ENCODE measurements at regions not wholly inside any gene's neighbourhood (a gene's known extent, or its start where the extent isn't known, plus 50 kb on each side); places are given as distances from the start of the nearest gene placed in this dataset.
"Not testable (repeated sequence)": the region's sequence is repeated elsewhere in the genome, so short reads cannot be mapped to it uniquely, and the experiment has no call there.

DNA sequence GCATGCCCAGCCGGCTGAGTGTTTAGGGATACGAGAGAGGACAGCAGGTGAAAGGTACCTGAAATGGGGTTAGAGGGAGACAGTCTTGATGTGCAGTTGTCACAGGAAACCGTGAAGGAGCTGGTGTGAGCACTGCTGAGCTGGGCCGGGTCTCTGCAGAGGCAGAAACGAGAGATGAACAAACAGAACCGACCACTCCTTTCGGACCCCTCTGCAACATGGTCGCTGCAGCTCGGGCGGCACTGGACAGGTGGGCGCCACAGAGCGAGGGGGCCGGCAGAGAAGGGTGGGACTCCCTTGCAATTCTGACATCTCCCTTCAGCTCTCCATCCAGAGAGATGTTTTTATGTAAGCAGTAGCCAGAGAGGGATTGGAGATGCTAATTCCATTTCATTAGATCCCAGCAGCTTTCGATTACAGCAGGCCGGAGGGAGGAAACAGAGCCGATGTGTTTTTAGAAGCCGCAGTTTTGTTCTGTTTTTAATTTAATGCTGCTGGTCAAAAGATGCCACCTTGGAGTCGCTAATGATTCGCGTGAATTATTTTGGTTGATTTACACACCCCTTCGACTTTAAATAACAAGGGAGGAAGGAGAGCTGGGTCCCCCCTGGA is 86.3 kb upstream of the RPL38 start:
- no peak for DNase-seq (ENCODE audit: low spot score)

DNA sequence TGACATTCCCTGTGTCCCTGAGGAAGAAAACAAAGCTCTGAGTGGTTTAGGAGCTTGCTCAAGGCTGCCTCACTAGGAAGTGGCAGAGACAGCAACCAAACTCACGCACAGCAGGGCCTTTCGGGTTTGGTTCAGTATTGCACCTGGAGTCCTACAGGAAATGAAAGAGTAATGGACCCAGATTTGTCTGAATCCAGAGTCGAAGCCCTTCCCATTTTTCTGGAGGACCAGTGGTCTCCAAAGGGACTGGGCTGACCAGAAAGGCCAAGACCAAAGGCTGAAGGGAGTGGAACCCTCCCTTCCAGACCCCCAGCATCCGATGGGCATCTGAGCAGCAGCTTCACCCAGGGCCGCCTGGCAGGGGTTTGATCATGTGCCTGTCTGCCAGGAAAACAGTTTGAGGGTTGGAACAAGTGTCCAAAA is 85.5 kb upstream of the RPL38 start:
- DNase-seq (ENCODE audit: low spot score): no peak

GRCh38 chr17:74118504-74118903 is 85.0 kb upstream of the RPL38 start:
- no peak for DNase-seq (ENCODE audit: low spot score)

- DNase-seq (ENCODE audit: low spot score): no peak
Measured at GRCh38 chr17:74119049-74119580, 84.4 kb upstream of the RPL38 start.

DNA sequence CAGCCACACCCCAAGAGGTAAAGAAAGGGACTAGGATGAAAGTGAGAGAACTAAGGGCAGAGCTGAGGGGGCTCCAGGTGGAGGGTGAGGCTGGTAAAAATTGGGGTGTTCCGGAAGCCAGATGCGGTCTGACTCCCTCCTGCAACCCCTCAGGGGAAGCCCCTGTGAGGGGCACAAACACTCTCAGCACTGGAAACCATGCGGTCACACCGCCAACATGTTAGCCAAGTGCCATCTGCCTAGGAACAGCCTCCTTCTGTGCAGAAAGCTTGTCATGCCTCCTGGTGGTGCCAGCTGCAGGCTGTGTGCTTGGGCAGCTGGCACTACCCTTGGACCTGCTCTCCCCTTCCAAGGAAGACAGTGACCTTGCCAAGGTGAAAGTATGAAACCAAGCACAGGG is 83.5 kb upstream of the RPL38 start:
- DNase-seq (ENCODE audit: low spot score): no peak

DNA sequence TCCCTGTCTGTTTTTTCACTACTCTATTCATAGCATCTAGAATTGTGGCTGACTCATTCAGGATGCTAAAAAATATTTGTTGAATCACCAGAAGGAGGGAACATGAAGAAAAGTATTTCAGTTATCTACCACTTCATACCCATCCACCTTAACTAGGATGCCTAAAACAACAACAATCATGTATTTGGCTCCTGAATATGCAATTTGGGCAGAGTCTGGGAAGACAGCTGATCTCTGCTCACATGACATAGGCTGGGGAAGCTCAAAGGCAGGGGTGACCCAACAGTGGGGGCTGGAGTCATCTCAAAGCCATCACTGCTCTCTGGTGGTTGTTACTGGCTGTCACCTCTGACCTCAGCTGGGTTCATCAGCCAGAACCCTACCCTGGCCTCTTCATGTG is 80.1 kb upstream of the RPL38 start:
- no peak for DNase-seq (ENCODE audit: low spot score)

- no peak for DNase-seq (ENCODE audit: low spot score)
Measured at GRCh38 chr17:74123866-74124444, 79.5 kb upstream of the RPL38 start.

DNA sequence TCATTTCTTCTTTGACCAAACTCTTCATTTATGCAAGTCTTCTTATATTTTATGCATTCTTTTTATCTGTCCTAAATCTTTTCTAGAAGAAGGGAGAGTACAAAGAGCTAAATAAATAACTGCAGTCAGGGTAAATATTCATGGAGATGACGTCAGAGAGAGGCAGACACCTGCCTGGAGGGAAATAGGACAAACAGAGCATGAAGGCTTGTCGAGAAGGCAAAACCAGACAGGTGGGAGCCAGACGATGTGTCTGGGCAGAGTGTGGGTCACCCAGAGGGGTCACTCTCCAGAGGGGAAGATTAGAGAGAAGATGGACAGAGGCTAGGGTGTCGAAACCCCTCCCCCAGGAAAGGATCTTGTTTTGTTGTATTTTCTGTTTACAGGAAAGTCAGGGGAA is 78.3 kb upstream of the RPL38 start:
- no peak for DNase-seq (ENCODE audit: low spot score)

- no peak for DNase-seq (ENCODE audit: low spot score)
Measured at GRCh38 chr17:74126179-74126900, 77.1 kb upstream of the RPL38 start.

- no peak for DNase-seq (ENCODE audit: low spot score)
Measured at GRCh38 chr17:74126959-74127358, 76.5 kb upstream of the RPL38 start.

DNA sequence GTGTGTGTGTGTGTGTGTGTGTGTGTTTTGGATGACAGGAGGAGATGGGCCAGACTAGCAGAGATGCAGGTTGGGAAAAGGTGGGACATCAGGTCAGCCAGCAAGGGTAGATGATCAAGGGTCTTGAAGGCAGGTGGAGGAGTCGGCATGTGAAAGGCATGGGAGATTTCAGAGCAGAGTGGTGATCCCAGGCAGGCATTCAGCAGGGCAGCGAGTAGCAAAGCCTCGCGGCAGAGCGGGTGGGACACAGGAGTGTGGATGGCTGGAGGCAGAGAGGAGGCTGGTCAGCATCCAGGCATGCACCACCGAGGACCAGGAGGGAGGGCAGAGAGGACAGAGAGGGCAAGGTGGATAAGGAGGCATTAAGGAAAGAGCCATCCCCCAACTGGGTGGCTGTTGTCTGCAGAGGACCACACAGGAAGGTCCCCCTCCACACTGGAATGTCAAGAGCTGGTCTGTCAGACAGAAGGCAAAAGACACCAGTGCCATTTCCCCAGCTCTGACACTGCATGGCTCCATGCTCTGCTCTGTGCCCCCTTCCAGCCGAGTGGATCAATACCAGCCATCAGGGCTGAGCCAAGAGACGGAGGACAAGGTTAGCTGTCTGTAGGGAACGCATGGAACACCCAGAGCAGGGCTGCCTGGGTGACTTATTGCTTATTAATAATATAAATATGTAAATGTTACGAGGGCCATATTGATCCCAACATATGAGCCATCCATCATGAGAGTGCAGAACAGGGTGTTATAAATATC is 74.8 kb upstream of the RPL38 start:
- no peak for DNase-seq (ENCODE audit: low spot score)

- not testable (repeated sequence) for DNase-seq (ENCODE audit: low spot score)
Measured at GRCh38 chr17:74129800-74130199, 73.7 kb upstream of the RPL38 start.

DNA sequence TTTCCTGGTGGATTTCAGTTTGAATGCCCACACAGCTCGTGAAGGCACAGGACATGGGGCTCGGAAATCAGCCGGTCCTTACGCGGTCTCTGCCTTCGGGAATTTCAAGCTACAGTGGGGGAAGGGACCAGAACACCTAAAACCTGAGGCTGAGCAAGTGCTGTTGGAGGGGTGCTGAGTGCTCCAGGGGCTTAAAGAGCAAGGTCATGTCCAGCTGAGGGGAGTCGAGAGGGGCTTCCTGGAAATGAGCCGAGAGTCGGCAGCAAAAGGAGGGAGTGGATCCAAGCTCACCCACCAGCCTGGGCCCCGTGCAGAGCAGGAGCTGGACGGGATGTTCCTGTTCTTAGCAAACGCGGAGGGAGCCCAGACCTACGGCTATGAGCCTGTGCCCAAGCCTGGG is 73.2 kb upstream of the RPL38 start:
- DNase-seq (ENCODE audit: low spot score): no peak

DNA sequence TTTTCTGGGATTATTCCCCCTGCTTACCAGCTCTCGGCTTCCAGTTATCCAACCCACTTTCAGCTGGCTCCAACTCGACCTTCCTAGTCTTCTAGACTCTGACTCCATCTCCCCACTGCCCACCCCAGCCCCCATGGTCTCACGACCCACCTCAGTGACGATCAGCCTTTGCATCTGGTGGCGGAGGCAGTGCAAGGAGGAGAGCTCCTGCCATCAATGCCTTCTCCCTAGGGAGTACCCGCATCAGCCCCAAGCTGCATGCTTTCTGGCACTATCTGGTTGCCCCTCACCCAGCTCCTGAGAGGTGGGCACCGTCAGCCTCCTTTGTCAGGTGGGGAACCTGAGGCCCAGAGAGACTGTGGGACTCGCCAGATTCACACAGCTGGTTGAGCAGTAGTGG is 72.6 kb upstream of the RPL38 start:
- DNase-seq (ENCODE audit: low spot score): no peak

DNA sequence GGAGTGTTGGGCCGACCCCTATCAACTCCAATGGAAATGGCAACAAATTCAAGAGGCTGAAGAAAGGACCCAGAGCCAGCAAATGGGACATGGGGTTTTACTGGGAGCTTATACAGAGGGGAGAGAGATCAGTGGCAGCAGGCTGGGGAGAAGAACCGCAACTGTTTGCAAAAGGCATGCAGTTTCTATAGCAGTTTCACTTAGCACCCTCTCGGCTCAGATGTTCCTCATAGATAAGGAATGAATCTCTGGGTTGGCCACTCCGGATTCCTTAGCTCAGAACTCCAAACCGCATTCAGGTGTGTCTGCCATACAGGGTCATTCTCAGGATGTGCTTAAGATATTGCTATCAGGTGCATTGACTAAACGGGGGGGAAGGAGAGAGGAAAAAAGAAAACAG is 71.1 kb upstream of the RPL38 start:
- DNase-seq (ENCODE audit: low spot score): no peak

DNA sequence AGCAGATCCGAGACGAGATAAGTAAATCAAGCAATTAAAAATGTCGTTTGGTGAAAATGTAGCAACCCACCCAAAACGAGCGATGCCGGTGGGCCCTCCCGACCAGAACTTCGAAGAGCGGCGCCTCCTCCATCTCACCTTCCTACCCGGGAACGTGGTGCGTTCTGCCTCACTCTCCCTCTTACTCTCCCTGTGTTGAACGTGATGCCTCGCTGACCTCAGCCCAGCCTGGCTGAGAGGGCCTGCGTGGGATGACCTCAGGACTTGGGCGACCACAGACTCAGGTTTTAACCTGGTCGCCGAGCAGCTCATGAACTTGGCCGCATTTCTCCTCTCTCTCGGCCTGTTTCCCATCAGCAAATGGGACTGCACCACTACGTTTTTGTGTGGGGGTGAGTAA is 69.7 kb upstream of the RPL38 start:
- DNase-seq (ENCODE audit: low spot score): no peak

DNA sequence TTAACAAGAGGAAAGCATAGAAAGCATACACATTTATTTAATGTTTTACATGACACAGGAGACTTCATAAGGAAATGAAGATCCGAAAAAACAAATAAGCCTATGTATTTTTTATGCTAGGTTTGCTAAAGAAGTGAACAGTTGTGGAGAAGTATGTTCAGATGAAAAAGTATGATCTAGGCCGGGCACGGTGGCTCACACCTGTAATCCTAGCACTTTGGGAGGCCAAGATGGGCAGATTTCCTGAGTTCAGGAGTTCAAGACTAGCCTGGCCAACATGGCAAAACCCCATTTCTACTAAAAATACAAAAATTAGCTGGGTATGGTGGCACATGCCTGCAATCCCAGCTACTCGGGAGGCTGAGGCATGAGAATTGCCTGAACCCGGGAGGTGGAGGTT is 69.2 kb upstream of the RPL38 start:
- not testable (repeated sequence) for DNase-seq (ENCODE audit: low spot score)

GRCh38 chr17:74134991-74135390 is 68.5 kb upstream of the RPL38 start:
- no peak for DNase-seq (ENCODE audit: low spot score)

DNA sequence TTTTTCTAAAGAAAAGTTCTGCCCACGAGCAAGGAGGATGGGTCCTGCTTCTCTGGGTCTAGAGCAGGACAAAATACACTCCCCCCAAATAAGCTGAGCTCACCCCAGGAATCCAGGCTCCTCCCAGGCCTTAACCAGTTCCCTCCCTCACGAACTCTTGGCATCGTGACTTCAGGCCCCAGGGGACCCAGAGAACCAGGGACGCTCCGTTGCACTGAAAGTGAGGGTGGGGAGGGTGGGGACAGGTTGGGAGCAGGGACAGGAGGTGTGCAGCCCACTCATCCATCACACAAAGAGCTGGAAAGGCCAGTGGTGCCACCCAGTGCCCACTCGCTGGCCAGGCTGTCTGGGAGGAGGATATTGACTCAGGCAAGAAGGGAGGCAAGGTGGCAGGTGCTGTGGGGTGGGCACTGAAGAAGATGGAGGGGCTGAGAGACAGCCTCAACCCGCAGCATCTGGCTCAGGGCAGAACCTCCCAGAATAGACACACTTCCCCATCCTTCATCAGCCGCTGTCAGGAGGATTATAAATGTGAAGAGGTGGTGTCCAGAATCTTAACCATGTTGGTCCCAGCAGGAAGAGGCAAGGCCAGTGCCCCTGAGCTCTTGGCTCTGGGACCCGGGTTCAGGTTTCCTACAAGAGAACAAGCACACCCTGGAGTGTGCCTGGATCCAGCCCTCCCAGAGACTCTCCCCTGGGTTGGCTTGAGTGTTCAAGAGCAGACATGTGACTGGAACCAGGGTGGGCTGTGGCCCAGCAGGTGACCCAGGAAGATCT is 67.9 kb upstream of the RPL38 start:
- DNase-seq (ENCODE audit: low spot score): no peak

- no peak for DNase-seq (ENCODE audit: low spot score)
Measured at GRCh38 chr17:74137416-74137815, 66.1 kb upstream of the RPL38 start.

DNA sequence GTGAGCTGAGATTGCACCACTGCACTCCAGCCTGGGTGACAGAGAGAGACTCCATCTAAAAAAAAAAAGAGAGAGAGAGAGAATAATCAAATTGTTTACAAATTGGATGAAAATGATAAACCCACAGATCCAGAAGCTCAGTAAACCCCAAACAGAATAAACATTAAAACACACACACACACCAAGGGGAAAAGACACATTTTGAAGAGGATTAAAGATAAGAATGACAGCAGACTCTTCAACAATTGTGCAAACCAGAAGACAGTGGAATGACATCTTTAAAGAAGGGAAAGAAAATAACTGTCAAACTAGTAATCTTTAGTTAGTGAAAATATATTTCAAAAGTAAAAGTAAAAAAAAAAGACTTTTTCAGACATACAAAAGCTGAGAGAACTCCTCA is 64.4 kb upstream of the RPL38 start:
- DNase-seq (ENCODE audit: low spot score): no peak

DNA sequence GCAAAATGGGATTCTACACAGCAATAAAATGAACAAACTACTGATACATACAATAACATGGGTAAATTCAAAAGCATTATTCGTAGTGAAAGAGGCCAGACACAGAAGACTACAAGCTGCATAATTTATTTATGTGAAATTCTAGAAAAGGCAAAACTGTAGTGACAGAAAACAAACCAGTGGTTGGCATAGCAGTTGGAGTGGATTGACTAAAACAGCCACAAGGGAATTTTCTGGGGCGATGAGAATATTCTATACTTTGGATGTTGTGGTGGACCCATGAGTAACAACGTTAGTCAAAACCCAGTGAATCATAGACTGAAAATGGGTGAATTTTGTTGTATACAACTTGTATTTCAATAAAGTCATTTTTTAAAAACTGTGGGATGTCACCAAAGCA is 63.2 kb upstream of the RPL38 start:
- no peak for DNase-seq (ENCODE audit: low spot score)
